ENCODE measurements at regions not wholly inside any gene's neighbourhood (a gene's known extent, or its start where the extent isn't known, plus 50 kb on each side); places are given as distances from the start of the nearest gene placed in this dataset.

DNA sequence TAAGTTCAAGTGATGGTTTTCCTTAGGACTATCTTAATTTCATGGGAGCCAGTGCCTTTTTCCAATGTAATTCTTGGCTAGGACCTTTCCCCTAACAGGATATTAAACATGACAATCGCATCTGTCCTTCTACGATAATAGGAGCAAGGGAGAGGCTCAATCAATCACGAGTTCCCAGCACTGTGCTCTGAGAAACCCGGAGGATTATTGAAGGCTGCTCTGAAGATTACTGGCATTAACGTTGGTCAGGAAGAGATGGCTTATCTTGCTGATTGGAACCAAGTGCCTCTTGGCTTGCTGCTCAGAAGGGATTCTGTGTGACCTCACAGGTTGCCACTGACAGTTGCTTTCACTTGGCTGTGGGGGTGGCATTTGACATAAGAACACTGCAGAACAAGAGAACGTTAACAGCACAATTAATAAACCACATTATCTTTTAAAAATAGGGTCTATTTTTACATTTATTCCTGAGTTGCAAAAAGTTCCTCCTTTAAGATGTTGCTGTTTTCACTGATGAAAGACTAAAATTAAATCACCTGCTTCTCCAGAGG lies 252.1 kb upstream of the TAC1 start:
- Histone ChIP-seq H3K9ac (ENCODE audit: insufficient read depth, low read length, poor library complexity, severe bottlenecking) (no peak overlapping the region), H3K9me3 (replicated peaks in 1 of 2; ENCODE audit: control insufficient read depth in 1 of 2, insufficient read depth in 1 of 2, low read length in 2 of 2) (no peaks in the 10 kb centered on the region), H2AFZ (ENCODE audit: insufficient read depth, low read depth, low read length, poor library complexity, severe bottlenecking) (no peak overlapping the region), H3K27me3 (ENCODE audit: control insufficient read depth in 2 of 2, insufficient read depth in 2 of 2, low read length in 2 of 2) (no peaks in the 10 kb centered on the region), H3K27ac (ENCODE audit: low read depth in 1 of 2, low read length in 2 of 2) (no peak overlapping the region), H3K4me1 (ENCODE audit: control insufficient read depth in 1 of 2, insufficient read depth in 2 of 2, low read length in 2 of 2) (no peaks in the 10 kb centered on the region), H3K36me3 (replicated peaks in 1 of 2; ENCODE audit: control insufficient read depth in 1 of 2, insufficient read depth in 2 of 2, low read length in 2 of 2) (no peaks in the 10 kb centered on the region), H4K20me1 (ENCODE audit: insufficient read depth, low read length) (no peaks in the 10 kb centered on the region), H3K4me3 (replicated peaks in 1 of 3; ENCODE audit: low read depth in 2 of 3, low read length in 3 of 3) (no peak overlapping the region), H3K4me2 (replicated peaks; ENCODE audit: extremely low read depth, low read length, poor library complexity, severe bottlenecking) (no peak overlapping the region), H3K79me2 (ENCODE audit: insufficient read depth, low read length) (no peaks in the 10 kb centered on the region)
- H3K4me1 Mint-ChIP-seq, result no peaks in the 10 kb centered on the region
- no peak overlapping the region for H3K27ac Mint-ChIP-seq
- DNase-seq, result no peak
- peaks cover 0 to 9% (median 6%) of the 10 kb centered on the region in 7 donors for H3K9me3 Mint-ChIP-seq
- WGBS (ENCODE audit: insufficient coverage), result 56% methylated on average over 5 of the region's 6 CpGs
- peaks cover 0 to 2% (median 0%) of the 10 kb centered on the region in 3 donors for H3K27me3 Mint-ChIP-seq (ENCODE audit: low read depth in 3 of 3)
- H3K36me3 Mint-ChIP-seq, result no peaks in the 10 kb centered on the region
- intact Hi-C loops (cut with micrococcal nuclease), result no loop called here
- H3K4me3 Mint-ChIP-seq, result no peak overlapping the region
- TF ChIP-seq, protein P1, sequence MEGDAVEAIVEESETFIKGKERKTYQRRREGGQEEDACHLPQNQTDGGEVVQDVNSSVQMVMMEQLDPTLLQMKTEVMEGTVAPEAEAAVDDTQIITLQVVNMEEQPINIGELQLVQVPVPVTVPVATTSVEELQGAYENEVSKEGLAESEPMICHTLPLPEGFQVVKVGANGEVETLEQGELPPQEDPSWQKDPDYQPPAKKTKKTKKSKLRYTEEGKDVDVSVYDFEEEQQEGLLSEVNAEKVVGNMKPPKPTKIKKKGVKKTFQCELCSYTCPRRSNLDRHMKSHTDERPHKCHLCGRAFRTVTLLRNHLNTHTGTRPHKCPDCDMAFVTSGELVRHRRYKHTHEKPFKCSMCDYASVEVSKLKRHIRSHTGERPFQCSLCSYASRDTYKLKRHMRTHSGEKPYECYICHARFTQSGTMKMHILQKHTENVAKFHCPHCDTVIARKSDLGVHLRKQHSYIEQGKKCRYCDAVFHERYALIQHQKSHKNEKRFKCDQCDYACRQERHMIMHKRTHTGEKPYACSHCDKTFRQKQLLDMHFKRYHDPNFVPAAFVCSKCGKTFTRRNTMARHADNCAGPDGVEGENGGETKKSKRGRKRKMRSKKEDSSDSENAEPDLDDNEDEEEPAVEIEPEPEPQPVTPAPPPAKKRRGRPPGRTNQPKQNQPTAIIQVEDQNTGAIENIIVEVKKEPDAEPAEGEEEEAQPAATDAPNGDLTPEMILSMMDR (IDR thresholded peaks at IDR 0.05), result no peak

- H3K4me2 ChIP-seq (replicated peaks; ENCODE audit: extremely low read depth, low read length, poor library complexity, severe bottlenecking), result no peak overlapping the region
- H3K27me3 ChIP-seq (ENCODE audit: control insufficient read depth in 2 of 2, insufficient read depth in 2 of 2, low read length in 2 of 2), result no peaks in the 10 kb centered on the region
- no peak for DNase-seq
- H3K27me3 Mint-ChIP-seq (ENCODE audit: low read depth in 3 of 3), result peaks cover 0 to 2% (median 0%) of the 10 kb centered on the region in 3 donors
- no peak overlapping the region for H2AFZ ChIP-seq (ENCODE audit: insufficient read depth, low read depth, low read length, poor library complexity, severe bottlenecking)
- no peak overlapping the region for H3K27ac ChIP-seq (ENCODE audit: low read depth in 1 of 2, low read length in 2 of 2)
- no peaks in the 10 kb centered on the region for H3K36me3 ChIP-seq (replicated peaks in 1 of 2; ENCODE audit: control insufficient read depth in 1 of 2, insufficient read depth in 2 of 2, low read length in 2 of 2)
- H3K9me3 ChIP-seq (replicated peaks in 1 of 2; ENCODE audit: control insufficient read depth in 1 of 2, insufficient read depth in 1 of 2, low read length in 2 of 2), result no peaks in the 10 kb centered on the region
- no peaks in the 10 kb centered on the region for H3K36me3 Mint-ChIP-seq
- H3K9ac ChIP-seq (ENCODE audit: insufficient read depth, low read length, poor library complexity, severe bottlenecking), result no peak overlapping the region
- no peaks in the 10 kb centered on the region for H4K20me1 ChIP-seq (ENCODE audit: insufficient read depth, low read length)
- H3K9me3 Mint-ChIP-seq, result peaks cover 0 to 9% (median 6%) of the 10 kb centered on the region in 7 donors
- H3K4me1 Mint-ChIP-seq, result no peaks in the 10 kb centered on the region
- intact Hi-C loops (cut with micrococcal nuclease), result no loop called here
- no peak overlapping the region for H3K27ac Mint-ChIP-seq
- H3K79me2 ChIP-seq (ENCODE audit: insufficient read depth, low read length), result no peaks in the 10 kb centered on the region
- H3K4me1 ChIP-seq (ENCODE audit: control insufficient read depth in 1 of 2, insufficient read depth in 2 of 2, low read length in 2 of 2), result no peaks in the 10 kb centered on the region
- 97% methylated on average over 3 of the region's 3 CpGs for WGBS (ENCODE audit: insufficient coverage)
- H3K4me3 Mint-ChIP-seq, result no peak overlapping the region
- no peak overlapping the region for H3K4me3 ChIP-seq (replicated peaks in 1 of 3; ENCODE audit: low read depth in 2 of 3, low read length in 3 of 3)
- TF ChIP-seq, protein P1 (IDR thresholded peaks at IDR 0.05), result no peak
These were observed 251.0 kb upstream of the TAC1 start for GRCh38 chr7:97480772-97481390.

Data from CD14-positive monocyte (primary cell).